ENCODE measurements at regions not wholly inside any gene's neighbourhood (a gene's known extent, or its start where the extent isn't known, plus 50 kb on each side); places are given as distances from the start of the nearest gene placed in this dataset.

- TF ChIP-seq POLR2A (IDR thresholded peaks at IDR 0.05) (no peak), CTCF (IDR thresholded peaks at IDR 0.05) (no peak), POLR2AphosphoS5 (IDR thresholded peaks at IDR 0.05) (no peak), EP300 (IDR thresholded peaks at IDR 0.05) (no peak)
- 23 to 50% methylated on average over 1 of the region's 1 CpG for WGBS, 2 donors
Observed at GRCh38 chr16:72241008-72241407, 69.1 kb upstream of the PMFBP1 start.

GRCh38 chr16:72240466-72240865 is 68.5 kb upstream of the PMFBP1 start:
- Histone ChIP-seq H3K27me3 (no peaks in the 10 kb centered on the region), H3K4me1 (no peaks in the 10 kb centered on the region)
- no peak for TF ChIP-seq POLR2A (IDR thresholded peaks at IDR 0.05)
- TF ChIP-seq CTCF (IDR thresholded peaks at IDR 0.05), result no peak
- TF ChIP-seq EP300 (IDR thresholded peaks at IDR 0.05), result no peak
- TF ChIP-seq POLR2AphosphoS5 (IDR thresholded peaks at IDR 0.05), result no peak

More at GRCh38 chr16:72241008-72241407, 69.1 kb upstream of the PMFBP1 start:
- H3K27me3 ChIP-seq, result no peaks in the 10 kb centered on the region
- H3K4me3 ChIP-seq, result no peak overlapping the region
- H3K4me1 ChIP-seq, result no peaks in the 10 kb centered on the region
- H3K27ac ChIP-seq, result no peak overlapping the region
- DNase-seq (no peak), ATAC-seq (ENCODE audit: low FRiP score in 2 of 2) (no peak)
- H3K9me3 ChIP-seq, result no peaks in the 10 kb centered on the region
- no peaks in the 10 kb centered on the region for H3K36me3 ChIP-seq

GRCh38 chr16:72236866-72237265 is 64.9 kb upstream of the PMFBP1 start:
- H3K36me3 ChIP-seq, result no peaks in the 10 kb centered on the region
- WGBS, 2 donors, result 72 to 82% methylated on average over 2 of the region's 2 CpGs
- no peaks in the 10 kb centered on the region for H3K4me1 ChIP-seq
- H3K9me3 ChIP-seq, result no peaks in the 10 kb centered on the region
- H3K4me3 ChIP-seq, result no peak overlapping the region
- TF ChIP-seq EP300 (IDR thresholded peaks at IDR 0.05) (no peak), POLR2AphosphoS5 (IDR thresholded peaks at IDR 0.05) (no peak), POLR2A (IDR thresholded peaks at IDR 0.05) (no peak), CTCF (IDR thresholded peaks at IDR 0.05) (no peak)
- ATAC-seq (ENCODE audit: low FRiP score in 2 of 2), result no peak
- H3K27ac ChIP-seq, result no peak overlapping the region
- H3K27me3 ChIP-seq, result no peaks in the 10 kb centered on the region
- no peak for DNase-seq

More at GRCh38 chr16:72240466-72240865, 68.5 kb upstream of the PMFBP1 start:
- Histone ChIP-seq H3K27ac (no peak overlapping the region), H3K36me3 (no peaks in the 10 kb centered on the region), H3K9me3 (no peaks in the 10 kb centered on the region), H3K4me3 (no peak overlapping the region)
- ATAC-seq (ENCODE audit: low FRiP score in 2 of 2), result no peak
- 75 to 76% methylated on average over 2 of the region's 2 CpGs for WGBS, 2 donors
- DNase-seq, result no peak

DNA sequence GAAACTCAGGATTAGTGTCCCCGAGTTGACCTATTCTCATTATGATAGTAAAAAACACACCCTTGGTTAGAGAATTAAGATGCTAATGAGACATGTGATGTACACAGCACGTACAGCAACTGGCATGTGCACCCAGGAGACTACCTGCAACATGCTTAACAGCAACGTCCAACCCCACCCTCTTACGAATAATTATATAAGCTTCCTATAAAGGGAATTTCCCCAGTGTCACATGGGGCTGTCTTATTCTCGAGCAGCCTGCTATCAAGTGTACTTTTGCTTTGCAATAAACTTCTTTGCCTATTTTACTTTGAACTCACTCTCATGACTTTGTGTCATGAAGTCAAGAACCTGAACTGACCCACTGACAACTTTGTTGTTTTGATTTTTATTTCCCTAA is 62.4 kb upstream of the PMFBP1 start:
- Histone ChIP-seq H3K4me1 (no peaks in the 10 kb centered on the region), H3K36me3 (no peaks in the 10 kb centered on the region), H3K4me3 (no peak overlapping the region), H3K9me3 (no peaks in the 10 kb centered on the region), H3K27ac (no peak overlapping the region), H3K27me3 (no peaks in the 10 kb centered on the region)
- 76 to 85% methylated on average over 5 of the region's 5 CpGs for WGBS, 2 donors
- DNase-seq, result no peak
- ATAC-seq (ENCODE audit: low FRiP score in 2 of 2), result no peak
- no peak for TF ChIP-seq CTCF (IDR thresholded peaks at IDR 0.05)
- TF ChIP-seq POLR2A (IDR thresholded peaks at IDR 0.05), result no peak
- no peak for TF ChIP-seq POLR2AphosphoS5 (IDR thresholded peaks at IDR 0.05)
- TF ChIP-seq EP300 (IDR thresholded peaks at IDR 0.05), result no peak

- Histone ChIP-seq H3K4me1 (no peaks in the 10 kb centered on the region), H3K9me3 (no peaks in the 10 kb centered on the region), H3K4me3 (no peak overlapping the region), H3K27ac (no peak overlapping the region), H3K36me3 (no peaks in the 10 kb centered on the region), H3K27me3 (no peaks in the 10 kb centered on the region)
- DNase-seq (no peak), ATAC-seq (ENCODE audit: low FRiP score in 2 of 2) (no peak)
- no peak for TF ChIP-seq POLR2AphosphoS5 (IDR thresholded peaks at IDR 0.05)
- TF ChIP-seq POLR2A (IDR thresholded peaks at IDR 0.05), result no peak
- 79 to 83% methylated on average over 8 of the region's 8 CpGs for WGBS, 2 donors
Observed at GRCh38 chr16:72228014-72228413, 56.1 kb upstream of the PMFBP1 start.

All from upper lobe of left lung (tissue), 6 donors.